K562 (cell line): ENCODE measurements at regions not wholly inside any gene's neighbourhood (a gene's known extent, or its start where the extent isn't known, plus 50 kb on each side); places are given as distances from the start of the nearest gene placed in this dataset.

Source experiments
- ATAC-seq: fragments of 200-7000 bp; cut with Tn5 transposase; 3 replicates; pipeline ENCODE4 v1.9.1; 2020; ENCODE audit warnings: moderate library complexity
- BruUV-seq: library from RNA; stranded (reverse); fragments of 400-500 nt; replicated peaks from 2 replicates; lab custom pipeline; 2021; lab: Mats Ljungman, UMichigan
- CTCF ChIA-PET: fragments of 300-600 bp; formaldehyde crosslinking; extraction: SDS; loops from one replicate; lab custom pipeline; 2021; ENCODE audit warnings: low intra/inter-chr PET ratio; lab: Yijun Ruan, JAX
- POLR2A ChIA-PET: fragments of 300-600, 350-650 bp; sonication (Branson Sonifier 250); formaldehyde crosslinking; extraction: SDS; loops from one replicate; lab custom pipeline; 2021; ENCODE audit warnings: antibody characterized with exemption, inconsistent platforms; lab: Yijun Ruan, JAX
- DNase-seq, 4 experiments: peaks; one replicate each; pipeline versions ENCODE4 v3.0.0 to v3.0.0-alpha.2; 2011 to 2018; ENCODE audit warnings: low spot score in 3 of 4, mixed read lengths in 3 of 4; ENCODE audit errors: extremely low read depth in 1 of 4
- FAIRE-seq: peaks from 2 replicates; lab custom pipeline; 2011; peaks lifted over from hg19 to GRCh38; lab: Jason Lieb, UNC
- H2AFZ ChIP-seq: 2 replicates; pipeline ENCODE4 v1.6.0; 2011; ENCODE audit warnings: low read depth, low read length, control low read depth, inconsistent platforms
- H3K27ac ChIP-seq: fragments of 200-600 bp; 3 replicates; pipeline ENCODE4 v1.8.0; 2011; ENCODE audit warnings: low read depth, mild to moderate bottlenecking, control low read depth, inconsistent platforms, low read length, moderate library complexity, mixed read lengths; ENCODE audit errors: extremely low read depth
- H3K27me3 ChIP-seq, 2 experiments: fragments of 300-600 bp in 1 of 2; 2 replicates in 1 of 2; 3 replicates in 1 of 2; pipeline versions ENCODE4 v1.6.0 to v1.8.0; 2011; ENCODE audit warnings: inconsistent platforms in 2 of 2, low read length in 2 of 2, mild to moderate bottlenecking in 1 of 2, mixed read lengths in 1 of 2, moderate library complexity in 1 of 2; ENCODE audit not compliant: control insufficient read depth in 2 of 2, insufficient read depth in 2 of 2
- H3K36me3 ChIP-seq: fragments of 300-600 bp; 3 replicates; pipeline ENCODE4 v1.8.0; 2011; ENCODE audit warnings: mild to moderate bottlenecking, low read length, inconsistent platforms; ENCODE audit not compliant: control insufficient read depth, insufficient read depth
- H3K4me1 ChIP-seq, 2 experiments: fragments of 200-600 bp in 1 of 2; replicated peaks in 1 of 2; 2 replicates in 1 of 2; 3 replicates in 1 of 2; pipeline versions ENCODE4 v1.5.1 to v1.8.0; 2011; ENCODE audit warnings: inconsistent platforms in 2 of 2, low read length in 2 of 2, mild to moderate bottlenecking in 1 of 2, mixed read lengths in 1 of 2, moderate library complexity in 1 of 2; ENCODE audit not compliant: control insufficient read depth in 2 of 2, insufficient read depth in 2 of 2
- H3K4me2 ChIP-seq: 2 replicates; pipeline ENCODE4 v1.6.1; 2011; ENCODE audit warnings: low read length, control low read depth, inconsistent platforms, mixed read lengths; ENCODE audit not compliant: insufficient read depth
- H3K4me3 ChIP-seq: fragments of 200-600 bp; sonication (generic), shearing (Covaris generic); 2 replicates; pipeline ENCODE4 v1.5.1; 2016; ENCODE audit warnings: control low read depth, inconsistent platforms
- H3K79me2 ChIP-seq: fragments of 200-600 bp; 3 replicates; pipeline ENCODE4 v1.8.0; 2011; ENCODE audit warnings: low read length, inconsistent platforms; ENCODE audit not compliant: control insufficient read depth, insufficient read depth
- H3K9ac ChIP-seq, 2 experiments: 2 replicates each; pipeline versions ENCODE4 v1.6.0 to v1.6.1; 2011; ENCODE audit warnings: low read depth in 2 of 2, low read length in 2 of 2, control low read depth in 1 of 2, inconsistent platforms in 1 of 2, mild to moderate bottlenecking in 1 of 2, mixed read lengths in 1 of 2; ENCODE audit not compliant: insufficient read depth in 1 of 2
- H3K9me1 ChIP-seq: one replicate; pipeline ENCODE4 v1.6.0; 2011; ENCODE audit warnings: inconsistent platforms, mild to moderate bottlenecking, low read length, moderate library complexity; ENCODE audit not compliant: control insufficient read depth, insufficient read depth
- H3K9me3 ChIP-seq: replicated peaks from 2 replicates; pipeline ENCODE4 v1.5.1; 2011; ENCODE audit warnings: low read depth, low read length, inconsistent platforms; ENCODE audit not compliant: control insufficient read depth, insufficient read depth
- H4K20me1 ChIP-seq: replicated peaks from 2 replicates; pipeline ENCODE4 v1.6.1; 2011; ENCODE audit warnings: low read length, inconsistent platforms, mixed read lengths; ENCODE audit not compliant: control insufficient read depth, insufficient read depth
- BRCA1 ChIP-seq, 2 experiments: fragments of 450-650 bp in 1 of 2; sonication (generic) in 1 of 2; formaldehyde crosslinking in 1 of 2; IDR thresholded peaks; 2 replicates each; pipeline versions ENCODE4 v1.5.0 to v1.6.1; 2017 to 2020; ENCODE audit warnings: mild to moderate bottlenecking in 1 of 2, missing genetic modification reagents in 1 of 2
- CBX8 ChIP-seq: fragments of 200-600 bp; sonication (generic); IDR thresholded peaks from 2 replicates; pipeline ENCODE4 v1.6.1; 2012; ENCODE audit warnings: borderline replicate concordance, mixed run types, low read depth, mild to moderate bottlenecking, moderate library complexity, mixed read lengths, low read length, control low read depth, inconsistent platforms; ENCODE audit not compliant: poor library complexity, severe bottlenecking; ENCODE audit errors: extremely low read depth
- CC2D1A ChIP-seq: fragments of 450-650 bp; IDR thresholded peaks from 2 replicates; pipeline ENCODE4 v1.6.1; 2017; ENCODE audit warnings: mild to moderate bottlenecking
- CSDE1 ChIP-seq, 2 experiments: fragments of 450-650 bp; IDR thresholded peaks; 2 replicates each; pipeline ENCODE4 v1.6.1; 2016; ENCODE audit warnings: mild to moderate bottlenecking in 1 of 2
- DIDO1 ChIP-seq: fragments of 450-650 bp; IDR thresholded peaks from 2 replicates; pipeline ENCODE4 v1.6.1; 2016; ENCODE audit warnings: low read depth, missing biosample characterization, missing genetic modification characterization
- LEF1 ChIP-seq: fragments of 450-650 bp; IDR thresholded peaks from 2 replicates; pipeline ENCODE4 v1.6.1; 2016; ENCODE audit warnings: mild to moderate bottlenecking
- MBD2 ChIP-seq: sonication (generic); IDR thresholded peaks from 2 replicates; pipeline ENCODE4 v1.6.1; 2016; ENCODE audit warnings: low read depth, borderline replicate concordance
- MYNN ChIP-seq, 2 experiments: sonication (generic); formaldehyde crosslinking in 1 of 2; IDR thresholded peaks; 2 replicates each; pipeline versions ENCODE4 v1.5.0 to v1.6.1; 2016 to 2020; ENCODE audit warnings: antibody characterized with exemption in 1 of 2, missing genetic modification reagents in 1 of 2
- NCOA1 ChIP-seq: fragments of 450-650 bp; IDR thresholded peaks from 2 replicates; pipeline ENCODE4 v1.6.1; 2016; ENCODE audit warnings: low read depth
- NR4A1 ChIP-seq, 2 experiments: fragments of 250-450 bp in 1 of 2; fragments of 450-650 bp in 1 of 2; sonication (Bioruptor Pico) in 1 of 2; IDR thresholded peaks; 2 replicates each; pipeline versions ENCODE4 v1.4.0 to v1.6.1; 2016 to 2020; ENCODE audit warnings: mild to moderate bottlenecking in 2 of 2, missing compliant biosample characterization in 1 of 2, missing genetic modification characterization in 1 of 2, moderate library complexity in 1 of 2
- PTRF ChIP-seq: fragments of 450-650 bp; IDR thresholded peaks from 2 replicates; pipeline ENCODE4 v1.6.1; 2016; ENCODE audit warnings: mild to moderate bottlenecking, missing genetic modification characterization, missing compliant biosample characterization
- XRCC3 ChIP-seq: fragments of 450-650 bp; IDR thresholded peaks from 2 replicates; pipeline ENCODE4 v1.6.1; 2017; ENCODE audit warnings: mild to moderate bottlenecking, moderate library complexity
- ZNF589 ChIP-seq: fragments of 200-800 bp; sonication (Bioruptor generic); IDR thresholded peaks from 2 replicates; pipeline ENCODE4 v1.6.1; 2016; ENCODE audit warnings: low read depth, missing genetic modification characterization, missing compliant biosample characterization
- ZNF785 ChIP-seq: fragments of 250-450 bp; sonication (Bioruptor Pico); IDR thresholded peaks from 2 replicates; pipeline ENCODE4 v1.4.0; 2020; ENCODE audit warnings: mild to moderate bottlenecking
- WGBS: fragments of 100-300 bp; shearing (Covaris generic); methylation state at CpG from one replicate; pipeline ENCODE4 v1.1.6; 2016; ENCODE audit warnings: low coverage, mixed read lengths; ENCODE audit not compliant: insufficient coverage; ENCODE audit errors: missing lambda C conversion rate; 5-methylcytosine and 5-hydroxymethylcytosine counted together
- in situ Hi-C: fragments of 300-500 bp; cut with MboI; formaldehyde crosslinking; loops from 4 replicates; pipeline ENCODE4 v1.15.0; 2018; ENCODE audit warnings: inconsistent platforms, mixed read lengths
- intact Hi-C: fragments of 100-400 bp; cut with micrococcal nuclease; formaldehyde crosslinking; loops from 2 replicates; pipeline ENCODE4 v1.14.2; 2022
- TF ChIP-seq, protein P1 (sequence below): sonication (generic); formaldehyde crosslinking; IDR thresholded peaks from 2 replicates; pipeline ENCODE4 v1.8.0; 2023; ENCODE audit warnings: mild to moderate bottlenecking, missing genetic modification reagents
- TF ChIP-seq, protein P2 (sequence below), 2 experiments: IDR thresholded peaks; 2 replicates each; pipeline ENCODE4 v1.6.1; 2011; ENCODE audit warnings: borderline replicate concordance in 1 of 2, control low read depth in 1 of 2, low read depth in 1 of 2, low read length in 1 of 2, mild to moderate bottlenecking in 1 of 2, mixed read lengths in 1 of 2, moderate library complexity in 1 of 2; ENCODE audit not compliant: insufficient read depth in 1 of 2, insufficient read length in 1 of 2, poor library complexity in 1 of 2, severe bottlenecking in 1 of 2; ENCODE audit errors: extremely low read depth in 1 of 2
- TF ChIP-seq, protein P3 (sequence below): fragments of 200-800 bp; sonication (Bioruptor generic); IDR thresholded peaks from 2 replicates; pipeline ENCODE4 v1.6.1; 2017; ENCODE audit warnings: missing genetic modification characterization, missing compliant biosample characterization
- TF ChIP-seq, protein P4 (sequence below): sonication (generic); formaldehyde crosslinking; IDR thresholded peaks from 2 replicates; pipeline ENCODE4 v1.5.0; 2020; ENCODE audit warnings: missing genetic modification reagents

DNA sequence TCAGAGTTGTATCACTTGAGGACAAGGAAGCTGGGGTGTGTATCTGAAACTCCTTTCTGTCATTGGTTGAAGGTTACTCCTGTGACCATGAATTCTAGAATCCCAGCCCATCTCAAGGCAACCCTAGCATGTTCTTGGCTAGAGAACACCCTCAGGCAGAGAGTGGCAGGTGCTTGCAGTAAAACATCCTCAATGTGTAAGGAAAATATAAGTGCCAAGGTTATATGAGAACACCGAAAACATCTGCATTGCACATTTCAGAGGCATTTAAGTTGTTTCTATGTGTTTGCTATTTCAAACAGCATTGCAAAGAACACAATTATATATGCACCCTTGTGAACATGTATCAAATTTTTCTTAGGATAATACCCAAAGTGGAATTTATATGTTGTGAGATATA is 471.9 kb downstream of the USP25 start:
- intact Hi-C loops, result no loop called here
- BruUV-seq, result no TSS peak
- H3K27ac ChIP-seq, result no peak overlapping the region
- WGBS, result 0% methylated on average over 1 of the region's 1 CpG
- ChIA-PET CTCF (no interaction called here), POLR2A (no interaction called here)
- H3K9me3 ChIP-seq, result no peaks in the 10 kb centered on the region; the same call in 1 of the 2 replicates
- FAIRE-seq (no peak), ATAC-seq (no peak)
- no peak overlapping the region for H3K4me3 ChIP-seq
- no peak overlapping the region for H2AFZ ChIP-seq
- H3K9ac ChIP-seq, result no peak overlapping the region
- TF ChIP-seq, protein P1, sequence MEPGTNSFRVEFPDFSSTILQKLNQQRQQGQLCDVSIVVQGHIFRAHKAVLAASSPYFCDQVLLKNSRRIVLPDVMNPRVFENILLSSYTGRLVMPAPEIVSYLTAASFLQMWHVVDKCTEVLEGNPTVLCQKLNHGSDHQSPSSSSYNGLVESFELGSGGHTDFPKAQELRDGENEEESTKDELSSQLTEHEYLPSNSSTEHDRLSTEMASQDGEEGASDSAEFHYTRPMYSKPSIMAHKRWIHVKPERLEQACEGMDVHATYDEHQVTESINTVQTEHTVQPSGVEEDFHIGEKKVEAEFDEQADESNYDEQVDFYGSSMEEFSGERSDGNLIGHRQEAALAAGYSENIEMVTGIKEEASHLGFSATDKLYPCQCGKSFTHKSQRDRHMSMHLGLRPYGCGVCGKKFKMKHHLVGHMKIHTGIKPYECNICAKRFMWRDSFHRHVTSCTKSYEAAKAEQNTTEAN (CRISPR knock-in tag), result no peak
- TF ChIP-seq, protein P2, sequence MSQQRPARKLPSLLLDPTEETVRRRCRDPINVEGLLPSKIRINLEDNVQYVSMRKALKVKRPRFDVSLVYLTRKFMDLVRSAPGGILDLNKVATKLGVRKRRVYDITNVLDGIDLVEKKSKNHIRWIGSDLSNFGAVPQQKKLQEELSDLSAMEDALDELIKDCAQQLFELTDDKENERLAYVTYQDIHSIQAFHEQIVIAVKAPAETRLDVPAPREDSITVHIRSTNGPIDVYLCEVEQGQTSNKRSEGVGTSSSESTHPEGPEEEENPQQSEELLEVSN (IDR thresholded peaks at IDR 0.05; ENCODE audit: borderline replicate concordance in 1 of 2, extremely low read depth in 1 of 2, insufficient read depth in 1 of 2, insufficient read length in 1 of 2, low read depth in 1 of 2, low read length in 1 of 2, poor library complexity in 1 of 2, severe bottlenecking in 1 of 2), result no peak
- TF ChIP-seq NR4A1 (CRISPR knock-in tag; IDR thresholded peaks at IDR 0.05) (no peak), NR4A1 (tag; IDR thresholded peaks at IDR 0.05) (no peak), BRCA1 (IDR thresholded peaks at IDR 0.05) (no peak), BRCA1 (CRISPR knock-in tag; IDR thresholded peaks at IDR 0.05) (no peak), DIDO1 (tag) (no peak), PTRF (tag) (no peak), ZNF785 (CRISPR knock-in tag) (no peak), CSDE1 (IDR thresholded peaks at IDR 0.05) (no peak), CC2D1A (no peak), ZNF589 (CRISPR knock-in tag) (no peak), CBX8 (no peak), MBD2 (no peak), XRCC3 (no peak), MYNN (IDR thresholded peaks at IDR 0.05) (no peak), MYNN (CRISPR knock-in tag; IDR thresholded peaks at IDR 0.05) (no peak), LEF1 (no peak), NCOA1 (no peak)
- TF ChIP-seq, protein P3, sequence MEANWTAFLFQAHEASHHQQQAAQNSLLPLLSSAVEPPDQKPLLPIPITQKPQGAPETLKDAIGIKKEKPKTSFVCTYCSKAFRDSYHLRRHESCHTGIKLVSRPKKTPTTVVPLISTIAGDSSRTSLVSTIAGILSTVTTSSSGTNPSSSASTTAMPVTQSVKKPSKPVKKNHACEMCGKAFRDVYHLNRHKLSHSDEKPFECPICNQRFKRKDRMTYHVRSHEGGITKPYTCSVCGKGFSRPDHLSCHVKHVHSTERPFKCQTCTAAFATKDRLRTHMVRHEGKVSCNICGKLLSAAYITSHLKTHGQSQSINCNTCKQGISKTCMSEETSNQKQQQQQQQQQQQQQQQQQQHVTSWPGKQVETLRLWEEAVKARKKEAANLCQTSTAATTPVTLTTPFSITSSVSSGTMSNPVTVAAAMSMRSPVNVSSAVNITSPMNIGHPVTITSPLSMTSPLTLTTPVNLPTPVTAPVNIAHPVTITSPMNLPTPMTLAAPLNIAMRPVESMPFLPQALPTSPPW, result no peak
- TF ChIP-seq, protein P4, sequence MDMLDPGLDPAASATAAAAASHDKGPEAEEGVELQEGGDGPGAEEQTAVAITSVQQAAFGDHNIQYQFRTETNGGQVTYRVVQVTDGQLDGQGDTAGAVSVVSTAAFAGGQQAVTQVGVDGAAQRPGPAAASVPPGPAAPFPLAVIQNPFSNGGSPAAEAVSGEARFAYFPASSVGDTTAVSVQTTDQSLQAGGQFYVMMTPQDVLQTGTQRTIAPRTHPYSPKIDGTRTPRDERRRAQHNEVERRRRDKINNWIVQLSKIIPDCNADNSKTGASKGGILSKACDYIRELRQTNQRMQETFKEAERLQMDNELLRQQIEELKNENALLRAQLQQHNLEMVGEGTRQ (CRISPR knock-in tag), result no peak
- TF ChIP-seq, all 486 proteins: peak for 0
- no peaks in the 10 kb centered on the region for H3K4me1 ChIP-seq
- no peaks in the 10 kb centered on the region for H3K79me2 ChIP-seq
- H3K4me2 ChIP-seq, result no peak overlapping the region
- no peaks in the 10 kb centered on the region for H3K9me1 ChIP-seq
- no peaks in the 10 kb centered on the region for H3K36me3 ChIP-seq
- H4K20me1 ChIP-seq, result no peaks in the 10 kb centered on the region
- in situ Hi-C loops, result no loop called here
- DNase-seq, result no peak
- H3K27me3 ChIP-seq, result no peaks in the 10 kb centered on the region
